Thymus (tissue), 11 donors: ENCODE measurements at regions not wholly inside any gene's neighbourhood (a gene's known extent, or its start where the extent isn't known, plus 50 kb on each side); places are given as distances from the start of the nearest gene placed in this dataset.

Experiments used
- DNase-seq, 9 donors: peaks; one replicate each; pipeline ENCODE4 v3.0.0-alpha.2; 2013; ENCODE audit warnings: low spot score in 9 of 9, low read depth in 6 of 9, missing footprints in 1 of 9
- H3K27ac ChIP-seq, 2 donors: one replicate each; pipeline ENCODE4 v1.5.1; 2013; ENCODE audit warnings: control low read depth in 1 of 2, low read depth in 1 of 2, low read length in 1 of 2, mild to moderate bottlenecking in 1 of 2, moderate library complexity in 1 of 2
- H3K27me3 ChIP-seq, 2 donors: one replicate each; pipeline ENCODE4 v1.5.1; 2013; ENCODE audit warnings: low read length in 1 of 2; ENCODE audit not compliant: control insufficient read depth in 2 of 2, insufficient read depth in 1 of 2
- H3K36me3 ChIP-seq, 2 donors: one replicate each; pipeline ENCODE4 v1.5.1; 2013; ENCODE audit warnings: low read length in 1 of 2, mild to moderate bottlenecking in 1 of 2, moderate library complexity in 1 of 2; ENCODE audit not compliant: control insufficient read depth in 2 of 2, insufficient read depth in 2 of 2
- H3K4me1 ChIP-seq, 2 donors: one replicate each; pipeline ENCODE4 v1.5.1; 2013; ENCODE audit warnings: low read length in 2 of 2; ENCODE audit not compliant: control insufficient read depth in 2 of 2, insufficient read depth in 2 of 2
- H3K4me3 ChIP-seq, 2 donors: one replicate each; pipeline ENCODE4 v1.5.1; 2013; ENCODE audit warnings: low read length in 2 of 2, control low read depth in 1 of 2, mild to moderate bottlenecking in 1 of 2
- H3K9me3 ChIP-seq, 2 donors: one replicate each; pipeline ENCODE4 v1.5.1; 2013; ENCODE audit warnings: low read length in 1 of 2, mild to moderate bottlenecking in 1 of 2; ENCODE audit not compliant: control insufficient read depth in 2 of 2, insufficient read depth in 1 of 2
- WGBS: extraction: QIAGEN DNeasy Blood & Tissue Kit; methylation state at CpG from one replicate; pipeline ENCODE4 v1.1.7; 2013; 5-methylcytosine and 5-hydroxymethylcytosine counted together
- donor health status: healthy.

DNA sequence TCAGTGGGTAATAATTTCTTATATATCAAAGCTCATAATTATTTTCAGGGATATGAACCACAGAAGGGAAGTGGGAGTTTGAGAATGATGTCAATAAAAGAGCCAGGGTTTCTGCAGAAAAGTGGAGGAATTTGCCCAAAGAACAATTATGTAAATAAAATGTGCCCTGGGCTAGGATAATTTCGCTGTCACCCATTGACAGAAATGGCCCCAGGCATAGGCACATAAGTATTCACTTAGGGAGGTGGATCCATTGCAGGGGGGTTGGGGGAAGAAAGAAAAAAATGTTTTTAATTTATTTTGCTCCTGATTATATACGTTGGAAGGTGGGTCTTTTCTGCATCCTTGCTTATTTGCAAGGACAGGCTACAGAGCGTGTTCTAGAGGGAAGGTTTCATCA lies 135.1 kb upstream of the IRX2 start:
- WGBS = 81% methylated on average over 3 of the region's 3 CpGs
- DNase-seq = no peak
- no peaks in the 10 kb centered on the region for H3K9me3 ChIP-seq
- H3K27me3 ChIP-seq = no peaks in the 10 kb centered on the region
- no peak overlapping the region for H3K27ac ChIP-seq
- H3K4me3 ChIP-seq = no peak overlapping the region
- no peaks in the 10 kb centered on the region for H3K4me1 ChIP-seq
- H3K36me3 ChIP-seq = no peaks in the 10 kb centered on the region

GRCh38 chr5:2883771-2884170 lies 132.3 kb upstream of the IRX2 start:
- DNase-seq = no peak
- H3K4me3 ChIP-seq = no peak overlapping the region
- no peaks in the 10 kb centered on the region for H3K36me3 ChIP-seq
- H3K27ac ChIP-seq = no peak overlapping the region
- H3K27me3 ChIP-seq = no peaks in the 10 kb centered on the region
- WGBS = 94% methylated on average over 8 of the region's 8 CpGs
- H3K4me1 ChIP-seq = no peaks in the 10 kb centered on the region
- no peaks in the 10 kb centered on the region for H3K9me3 ChIP-seq

DNA sequence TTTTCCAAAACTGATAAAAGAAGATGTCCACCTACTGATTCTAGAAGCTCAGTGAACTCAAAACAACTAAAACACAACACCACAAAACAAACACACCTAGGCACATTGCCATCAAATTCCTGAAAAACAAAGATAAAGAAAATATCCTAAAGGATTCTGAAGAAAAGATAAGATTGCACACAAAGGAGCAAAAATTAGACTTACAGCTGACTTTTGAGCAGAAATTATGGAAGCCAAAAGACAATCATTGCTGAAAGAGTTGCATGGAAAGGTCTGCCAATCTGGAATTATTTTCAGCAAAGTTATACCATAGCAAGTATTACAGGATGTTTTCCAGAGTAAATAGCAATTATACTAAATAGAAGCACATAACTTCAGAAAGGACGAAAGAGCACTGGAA lies 128.2 kb upstream of the IRX2 start:
- no peak for DNase-seq
- WGBS = 91% methylated on average over 1 of the region's 1 CpG
- Histone ChIP-seq H3K36me3 (no peaks in the 10 kb centered on the region), H3K4me3 (no peak overlapping the region), H3K4me1 (no peaks in the 10 kb centered on the region), H3K9me3 (peaks cover 0 to 9% of the 10 kb centered on the region in 2 donors), H3K27me3 (no peaks in the 10 kb centered on the region), H3K27ac (no peak overlapping the region)

GRCh38 chr5:2877522-2877921 lies 126.0 kb upstream of the IRX2 start:
- no peaks in the 10 kb centered on the region for H3K4me1 ChIP-seq
- no peaks in the 10 kb centered on the region for H3K27me3 ChIP-seq
- 91% methylated on average over 5 of the region's 5 CpGs for WGBS
- no peak overlapping the region for H3K4me3 ChIP-seq
- DNase-seq = no peak
- no peaks in the 10 kb centered on the region for H3K36me3 ChIP-seq
- no peak overlapping the region for H3K27ac ChIP-seq
- peaks cover 0 to 9% of the 10 kb centered on the region in 2 donors for H3K9me3 ChIP-seq

DNA sequence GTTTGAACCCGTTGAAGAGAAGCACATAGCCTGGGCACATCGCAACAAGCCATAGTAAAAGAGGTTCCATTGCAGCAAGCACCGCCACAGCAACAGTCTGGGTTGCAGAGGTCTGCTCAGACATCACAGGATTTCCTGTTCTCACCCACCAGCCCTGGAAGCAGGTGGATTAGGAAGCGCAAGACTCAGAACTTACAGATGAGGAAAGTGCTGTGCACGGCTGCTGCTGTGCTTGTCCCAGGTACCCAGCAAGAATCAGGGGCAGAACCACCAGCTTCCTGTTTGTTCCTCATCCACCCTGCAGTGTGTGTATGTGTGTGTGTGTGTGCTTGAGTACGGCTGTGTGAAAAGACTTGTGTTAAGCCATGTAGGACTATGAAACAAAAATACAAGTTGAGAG lies 124.7 kb upstream of the IRX2 start:
- Histone ChIP-seq H3K27ac (no peak overlapping the region), H3K4me3 (no peak overlapping the region), H3K27me3 (no peaks in the 10 kb centered on the region), H3K4me1 (no peaks in the 10 kb centered on the region), H3K36me3 (no peaks in the 10 kb centered on the region), H3K9me3 (peaks cover 0 to 9% of the 10 kb centered on the region in 2 donors)
- WGBS = 83% methylated on average over 6 of the region's 6 CpGs
- no peak for DNase-seq

GRCh38 chr5:2874099-2874498 lies 122.6 kb upstream of the IRX2 start:
- no peaks in the 10 kb centered on the region for H3K4me1 ChIP-seq
- no peaks in the 10 kb centered on the region for H3K36me3 ChIP-seq
- WGBS = 91% methylated on average over 6 of the region's 6 CpGs
- H3K27me3 ChIP-seq = no peaks in the 10 kb centered on the region
- no peak for DNase-seq
- no peak overlapping the region for H3K4me3 ChIP-seq
- H3K9me3 ChIP-seq = peaks cover 0 to 9% of the 10 kb centered on the region in 2 donors
- no peak overlapping the region for H3K27ac ChIP-seq

DNA sequence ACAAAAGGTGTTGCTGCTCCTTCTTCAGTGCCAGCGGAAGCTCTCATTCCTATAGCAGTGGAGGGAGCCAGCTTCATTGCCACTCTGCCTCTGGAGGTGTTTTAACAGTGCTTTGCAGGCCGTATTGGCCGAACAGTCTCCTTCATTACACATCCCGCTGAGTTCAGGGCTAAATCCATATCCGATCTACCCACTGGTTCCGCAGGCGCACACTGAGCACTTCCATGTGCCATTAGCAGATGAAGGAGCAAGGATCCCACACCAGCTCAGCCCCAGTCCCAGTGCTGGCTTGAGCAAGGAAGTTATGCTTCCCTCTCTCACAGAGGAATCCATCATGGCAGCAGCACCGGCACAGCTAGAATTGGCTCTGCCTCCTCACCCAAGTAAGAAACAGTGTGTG lies 121.2 kb upstream of the IRX2 start:
- 97% methylated on average over 8 of the region's 8 CpGs for WGBS
- Histone ChIP-seq H3K4me3 (no peak overlapping the region), H3K4me1 (no peaks in the 10 kb centered on the region), H3K27me3 (no peaks in the 10 kb centered on the region), H3K27ac (no peak overlapping the region), H3K9me3 (peaks cover 0 to 7% of the 10 kb centered on the region in 2 donors), H3K36me3 (no peaks in the 10 kb centered on the region)
- DNase-seq = no peak

DNA sequence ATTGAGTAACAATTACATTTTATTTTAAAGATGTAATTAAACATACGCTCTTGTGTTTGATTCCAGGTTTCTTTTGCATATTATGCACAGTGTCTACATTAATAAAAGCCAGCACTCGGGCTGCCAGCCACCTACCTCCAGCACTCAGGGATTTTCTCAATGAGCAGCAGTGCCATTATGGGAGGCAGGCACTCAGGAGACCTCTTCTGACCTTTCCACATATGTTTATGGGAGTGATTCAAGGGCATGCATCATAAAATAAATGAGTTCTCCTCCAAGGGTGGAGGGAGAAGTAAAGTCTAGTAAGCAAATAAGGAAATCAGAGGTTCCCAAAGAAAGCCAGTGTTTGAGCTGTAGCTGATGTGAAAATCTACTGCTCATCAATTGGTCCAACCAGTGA lies 119.8 kb upstream of the IRX2 start:
- Histone ChIP-seq H3K36me3 (no peaks in the 10 kb centered on the region), H3K9me3 (peaks cover 2 to 9% of the 10 kb centered on the region in 2 donors), H3K4me3 (no peak overlapping the region), H3K27ac (no peak overlapping the region), H3K27me3 (no peaks in the 10 kb centered on the region), H3K4me1 (no peaks in the 10 kb centered on the region)
- WGBS = 85% methylated on average over 2 of the region's 2 CpGs
- no peak for DNase-seq

DNA sequence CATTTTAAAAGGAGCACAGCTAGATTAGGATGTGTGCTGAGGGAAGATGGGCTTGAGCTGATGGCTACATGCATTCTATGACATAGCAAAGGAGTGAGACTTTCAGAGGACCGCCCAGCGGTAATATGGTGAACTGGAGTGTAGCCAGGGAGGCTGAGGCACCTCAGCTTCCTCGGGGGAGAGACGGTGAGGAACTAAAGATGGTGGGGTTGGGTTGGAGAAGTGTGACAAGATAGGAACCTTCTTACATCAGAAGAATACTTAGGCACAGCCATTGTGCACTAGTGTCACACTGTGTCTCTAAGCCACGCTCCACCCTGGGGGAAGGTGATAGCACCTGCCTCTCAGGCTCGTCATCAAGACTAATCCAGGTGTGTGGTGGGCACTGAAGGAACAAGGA lies 118.0 kb upstream of the IRX2 start:
- H3K4me3 ChIP-seq = no peak overlapping the region
- peaks cover 3 to 14% of the 10 kb centered on the region in 2 donors for H3K9me3 ChIP-seq
- H3K36me3 ChIP-seq = no peaks in the 10 kb centered on the region
- 83% methylated on average over 6 of the region's 6 CpGs for WGBS
- H3K27me3 ChIP-seq = no peaks in the 10 kb centered on the region
- H3K4me1 ChIP-seq = no peaks in the 10 kb centered on the region
- no peak for DNase-seq
- no peak overlapping the region for H3K27ac ChIP-seq

DNA sequence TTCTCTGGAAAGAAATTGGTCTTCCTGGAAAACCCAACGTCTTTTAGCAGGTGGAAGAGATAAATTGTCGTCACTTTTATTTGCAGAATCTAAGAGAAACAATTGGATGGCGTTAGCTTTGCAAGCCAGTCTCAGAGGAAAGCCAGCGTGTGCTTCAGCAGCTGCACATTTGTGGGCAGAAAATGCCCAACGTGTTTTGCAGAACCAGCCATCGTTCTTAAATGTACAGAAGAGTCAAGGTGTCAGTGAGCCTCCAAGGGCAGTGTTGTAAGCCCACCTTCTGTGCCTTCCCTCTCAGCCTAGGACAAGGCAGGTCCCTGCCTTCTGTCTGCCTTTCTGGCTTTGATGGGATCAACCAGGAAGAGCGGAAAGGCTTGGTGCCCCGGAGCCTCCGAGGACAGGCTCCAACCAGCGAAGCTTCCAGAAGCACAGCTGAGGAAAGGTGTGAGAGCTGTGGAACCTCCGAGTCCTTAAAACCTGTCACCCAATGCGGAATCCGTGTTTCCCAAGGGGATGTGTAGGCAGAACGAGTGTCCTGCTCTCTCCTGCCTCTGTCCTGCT lies 116.0 kb upstream of the IRX2 start:
- no peaks in the 10 kb centered on the region for H3K4me1 ChIP-seq
- H3K9me3 ChIP-seq = peaks cover 3 to 27% of the 10 kb centered on the region in 2 donors
- H3K4me3 ChIP-seq = no peak overlapping the region
- no peaks in the 10 kb centered on the region for H3K36me3 ChIP-seq
- no peak for DNase-seq
- WGBS = 86% methylated on average over 14 of the region's 14 CpGs
- H3K27ac ChIP-seq = no peak overlapping the region
- H3K27me3 ChIP-seq = no peaks in the 10 kb centered on the region
